Thyroid gland (tissue), 4 donors: ENCODE measurements at regions not wholly inside any gene's neighbourhood (a gene's known extent, or its start where the extent isn't known, plus 50 kb on each side); places are given as distances from the start of the nearest gene placed in this dataset.
A peak's percentile ranks its signal among the peaks of the same experiment; 100 is the strongest.

Source experiments
- DNase-seq, 2 donors: peaks; one replicate each; pipeline ENCODE4 v3.0.0-alpha.2; 2019
- H3K27ac ChIP-seq, 3 donors: fragments of 200-600 bp; sonication (generic); 1 replicate in 2 of 3; 2 replicates in 1 of 3; pipeline ENCODE4 v1.5.1; 2016 to 2019; ENCODE audit warnings: mild to moderate bottlenecking in 1 of 3, moderate library complexity in 1 of 3
- H3K27me3 ChIP-seq: fragments of 200-600 bp; sonication (generic); one replicate; pipeline ENCODE4 v1.5.1; 2019
- H3K36me3 ChIP-seq, 2 donors: fragments of 200-600 bp; sonication (generic); one replicate each; pipeline ENCODE4 v1.5.1; 2016 to 2019
- H3K4me1 ChIP-seq, 2 donors: fragments of 200-600 bp; sonication (generic); one replicate each; pipeline ENCODE4 v1.5.1; 2017 to 2019
- H3K4me3 ChIP-seq, 3 donors: fragments of 200-600 bp; sonication (generic); replicated peaks in 1 of 3; 1 replicate in 2 of 3; 2 replicates in 1 of 3; pipeline ENCODE4 v1.5.1; 2016; ENCODE audit warnings: mild to moderate bottlenecking in 1 of 3
- H3K9me3 ChIP-seq: fragments of 200-600 bp; sonication (generic); one replicate; pipeline ENCODE4 v1.5.1; 2017
- POLR2A ChIP-seq, 2 donors: fragments of 450-650 bp; IDR thresholded peaks; one replicate each; pipeline ENCODE4 v1.6.1; 2017; ENCODE audit warnings: antibody characterized with exemption in 2 of 2, mild to moderate bottlenecking in 2 of 2, moderate library complexity in 1 of 2
- WGBS, 2 donors: methylation state at CpG; one replicate each; pipeline ENCODE4 v1.1.5; 2017; 5-methylcytosine and 5-hydroxymethylcytosine counted together
- intact Hi-C: fragments of 100-400 bp; cut with DNase I; formaldehyde crosslinking; loops from one replicate; pipeline ENCODE4 v1.15.1; 2023
- TF ChIP-seq, protein P1 (sequence below), 6 experiments: fragments of 200-600 bp in 3 of 6; fragments of 450-650 bp in 3 of 6; sonication (generic) in 3 of 6; IDR thresholded peaks; one replicate each; pipeline ENCODE4 v1.5.1; 2016 to 2019; ENCODE audit warnings: antibody characterized with exemption in 6 of 6, mild to moderate bottlenecking in 2 of 6, inconsistent platforms in 1 of 6, moderate library complexity in 1 of 6

DNA sequence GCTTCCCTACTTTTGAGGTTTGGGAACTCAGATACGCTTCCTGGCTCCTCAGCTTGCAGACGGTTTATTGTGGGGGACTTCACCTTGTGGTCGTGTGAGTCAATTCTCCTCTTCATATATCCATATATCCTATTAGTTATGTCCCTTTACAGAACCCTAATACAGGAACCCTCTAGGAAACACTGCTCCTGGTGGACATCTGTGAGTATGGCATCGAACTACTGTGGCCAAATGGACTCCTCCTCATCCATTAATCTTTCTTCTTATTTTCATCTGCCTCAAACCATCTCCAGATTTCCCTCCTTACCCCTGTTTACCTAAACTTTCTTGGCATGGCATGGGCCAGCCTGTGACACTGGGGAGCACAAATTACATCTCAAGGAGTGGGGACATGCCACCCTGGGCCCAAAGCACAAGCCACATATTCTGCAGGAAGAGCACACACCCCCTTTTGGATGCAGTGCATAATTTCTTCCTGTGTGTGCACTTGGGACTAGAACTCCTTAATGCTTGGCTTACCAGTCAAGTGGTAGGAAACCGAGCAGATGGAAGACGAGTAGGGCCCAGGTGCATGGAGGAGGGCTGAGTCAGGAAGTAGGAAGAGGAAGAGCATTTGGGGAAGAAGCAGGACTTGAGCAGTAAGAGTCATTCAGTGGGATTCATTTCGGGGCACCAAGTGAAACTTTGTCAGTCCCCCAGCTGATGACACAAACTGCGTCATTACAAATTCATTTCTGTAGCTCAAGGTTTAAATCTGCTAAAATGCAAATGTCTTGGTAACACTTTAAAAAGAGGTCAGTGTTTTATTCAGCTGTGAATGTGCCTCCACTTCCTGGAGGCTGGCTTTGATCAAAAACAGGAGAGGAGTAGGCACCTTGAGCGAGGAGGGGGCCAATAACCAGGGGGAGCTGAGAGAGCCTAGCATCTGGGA is 80.8 kb upstream of the PLXNA4 start:
- TF ChIP-seq, protein P1, sequence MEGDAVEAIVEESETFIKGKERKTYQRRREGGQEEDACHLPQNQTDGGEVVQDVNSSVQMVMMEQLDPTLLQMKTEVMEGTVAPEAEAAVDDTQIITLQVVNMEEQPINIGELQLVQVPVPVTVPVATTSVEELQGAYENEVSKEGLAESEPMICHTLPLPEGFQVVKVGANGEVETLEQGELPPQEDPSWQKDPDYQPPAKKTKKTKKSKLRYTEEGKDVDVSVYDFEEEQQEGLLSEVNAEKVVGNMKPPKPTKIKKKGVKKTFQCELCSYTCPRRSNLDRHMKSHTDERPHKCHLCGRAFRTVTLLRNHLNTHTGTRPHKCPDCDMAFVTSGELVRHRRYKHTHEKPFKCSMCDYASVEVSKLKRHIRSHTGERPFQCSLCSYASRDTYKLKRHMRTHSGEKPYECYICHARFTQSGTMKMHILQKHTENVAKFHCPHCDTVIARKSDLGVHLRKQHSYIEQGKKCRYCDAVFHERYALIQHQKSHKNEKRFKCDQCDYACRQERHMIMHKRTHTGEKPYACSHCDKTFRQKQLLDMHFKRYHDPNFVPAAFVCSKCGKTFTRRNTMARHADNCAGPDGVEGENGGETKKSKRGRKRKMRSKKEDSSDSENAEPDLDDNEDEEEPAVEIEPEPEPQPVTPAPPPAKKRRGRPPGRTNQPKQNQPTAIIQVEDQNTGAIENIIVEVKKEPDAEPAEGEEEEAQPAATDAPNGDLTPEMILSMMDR (IDR thresholded peaks at IDR 0.05), result peak in 4 of 6 experiments; percentile 15 to 34 (median 26)
- TF ChIP-seq POLR2A (IDR thresholded peaks at IDR 0.05), result no peak
- H3K27ac ChIP-seq, result no peak overlapping the region
- H3K27me3 ChIP-seq, result no peaks in the 10 kb centered on the region
- WGBS, 2 donors, result 65 to 70% methylated on average over 9 of the region's 9 CpGs
- intact Hi-C loops, result no loop called here
- no peaks in the 10 kb centered on the region for H3K9me3 ChIP-seq
- H3K36me3 ChIP-seq, result no peaks in the 10 kb centered on the region
- H3K4me3 ChIP-seq, result no peak overlapping the region
- H3K4me1 ChIP-seq, result peaks cover 0 to 7% of the 10 kb centered on the region in 2 donors
- peak in 1 of 2 donors; percentile 9 for DNase-seq

DNA sequence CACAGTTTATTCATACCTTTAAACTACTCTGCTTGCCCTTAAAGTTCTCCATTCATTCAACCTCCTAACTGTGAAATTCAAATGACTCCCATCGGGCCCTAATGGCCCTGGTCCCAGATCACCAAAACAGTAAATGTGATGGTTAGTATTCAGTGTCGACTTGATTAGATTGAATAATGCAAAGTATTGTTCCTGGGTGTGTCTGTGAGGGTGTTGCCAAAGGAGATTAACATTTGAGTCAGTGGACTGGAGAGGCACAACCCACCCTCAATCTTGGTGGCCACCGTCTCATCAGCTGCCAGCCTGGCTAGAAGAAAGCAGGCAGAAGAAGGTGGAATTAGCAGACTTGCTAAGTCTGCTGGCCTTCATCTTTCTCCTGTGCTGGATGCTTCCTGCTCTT is 80.1 kb upstream of the PLXNA4 start:
- Histone ChIP-seq H3K4me3 (no peak overlapping the region), H3K4me1 (peaks cover 0 to 7% of the 10 kb centered on the region in 2 donors), H3K36me3 (no peaks in the 10 kb centered on the region), H3K27ac (no peak overlapping the region), H3K9me3 (no peaks in the 10 kb centered on the region), H3K27me3 (no peaks in the 10 kb centered on the region)
- DNase-seq, result no peak
- intact Hi-C loops, result no loop called here
- TF ChIP-seq POLR2A (IDR thresholded peaks at IDR 0.05), result no peak
- TF ChIP-seq, protein P1 (IDR thresholded peaks at IDR 0.05), result no peak
- WGBS, 2 donors, result 86 to 91% methylated on average over 3 of the region's 3 CpGs

DNA sequence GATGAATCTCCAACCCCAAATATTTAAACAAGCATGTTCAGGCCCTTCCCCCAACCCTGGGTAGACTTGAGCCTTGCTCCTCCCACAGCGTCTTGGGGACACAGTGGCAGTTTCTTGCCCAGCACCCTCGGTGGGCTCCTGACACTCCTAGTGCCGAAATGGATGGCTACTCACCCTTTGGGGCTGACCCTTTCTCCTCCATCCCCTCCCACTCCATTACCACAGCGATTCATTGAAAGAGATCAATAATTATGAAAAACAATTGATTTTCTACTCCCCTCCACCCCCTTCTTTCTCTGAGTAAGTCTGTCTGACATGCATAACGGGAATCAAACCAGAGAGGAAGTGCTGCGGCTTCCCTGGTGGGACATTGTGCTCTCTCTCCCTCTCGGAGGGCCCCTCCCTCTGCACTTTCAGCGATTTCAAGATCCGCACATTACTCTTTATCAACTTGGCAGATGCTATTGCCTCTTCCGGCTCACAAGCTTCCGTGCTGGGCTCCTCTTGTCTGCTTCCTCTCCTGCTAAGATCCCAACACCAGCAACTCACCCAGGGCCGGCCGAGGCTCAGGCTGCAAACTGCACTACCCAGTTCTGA is 79.0 kb upstream of the PLXNA4 start:
- Histone ChIP-seq H3K36me3 (no peaks in the 10 kb centered on the region), H3K27ac (no peak overlapping the region), H3K9me3 (no peaks in the 10 kb centered on the region), H3K27me3 (no peaks in the 10 kb centered on the region), H3K4me1 (peaks cover 0 to 7% of the 10 kb centered on the region in 2 donors), H3K4me3 (no peak overlapping the region)
- no peak for TF ChIP-seq POLR2A (IDR thresholded peaks at IDR 0.05)
- TF ChIP-seq, protein P1 (IDR thresholded peaks at IDR 0.05), result no peak
- peak; percentile 4 to 19 for DNase-seq
- WGBS, 2 donors, result 36 to 48% methylated on average over 13 of the region's 13 CpGs
- intact Hi-C loops, result no loop called here

DNA sequence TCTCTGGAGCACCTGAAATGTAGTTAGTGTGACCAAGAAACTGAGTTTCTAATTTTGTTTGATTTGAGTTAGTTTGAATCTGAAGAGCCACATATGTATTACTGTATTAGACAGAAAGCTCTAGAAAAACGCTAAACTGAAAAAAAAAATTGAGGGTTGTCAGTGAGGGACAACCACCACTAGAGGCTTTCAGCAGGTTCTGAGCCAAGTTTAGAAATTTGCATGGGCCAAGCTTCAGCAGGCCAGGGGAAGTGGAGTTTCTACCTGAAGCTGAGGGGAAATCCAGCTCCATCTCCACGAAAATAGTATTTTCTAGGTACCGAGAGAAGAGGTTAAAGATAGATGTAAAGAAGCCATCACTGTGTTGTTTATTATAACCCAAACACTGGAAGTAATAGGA is 77.9 kb upstream of the PLXNA4 start:
- H3K27me3 ChIP-seq, result no peaks in the 10 kb centered on the region
- H3K4me3 ChIP-seq, result no peak overlapping the region
- no peak for DNase-seq
- H3K36me3 ChIP-seq, result no peaks in the 10 kb centered on the region
- 56 to 64% methylated on average over 3 of the region's 3 CpGs for WGBS, 2 donors
- intact Hi-C loops, result no loop called here
- no peak overlapping the region for H3K27ac ChIP-seq
- no peak for TF ChIP-seq POLR2A (IDR thresholded peaks at IDR 0.05)
- TF ChIP-seq, protein P1 (IDR thresholded peaks at IDR 0.05), result peak in 3 of 6 experiments; percentile 5 to 31 (median 24)
- H3K4me1 ChIP-seq, result peaks cover 0 to 7% of the 10 kb centered on the region in 2 donors
- no peaks in the 10 kb centered on the region for H3K9me3 ChIP-seq
